ENCODE measurements at regions not wholly inside any gene's neighbourhood (a gene's known extent, or its start where the extent isn't known, plus 50 kb on each side); places are given as distances from the start of the nearest gene placed in this dataset.

- TF ChIP-seq CTCF (IDR thresholded peaks at IDR 0.05), result no peak
- no peak for TF ChIP-seq FOSL2 (IDR thresholded peaks at IDR 0.05)
- TF ChIP-seq FOSL2 (CRISPR knock-in tag; IDR thresholded peaks at IDR 0.05), result no peak
- no peak for TF ChIP-seq MAX (IDR thresholded peaks at IDR 0.05)
- no peak for TF ChIP-seq JUN (IDR thresholded peaks at IDR 0.05)
- no peak for TF ChIP-seq E2F6 (IDR thresholded peaks at IDR 0.05; ENCODE audit: borderline replicate concordance, low read depth)
- no peak for TF ChIP-seq CHD2 (IDR thresholded peaks at IDR 0.05; ENCODE audit: low read length, partially characterized antibody)
- TF ChIP-seq CBX8 (IDR thresholded peaks at IDR 0.05), result no peak
- no peak for TF ChIP-seq EHMT2 (IDR thresholded peaks at IDR 0.05; ENCODE audit: low read depth)
- no peak for TF ChIP-seq SREBF2 (IDR thresholded peaks at IDR 0.05)
- no peak for TF ChIP-seq PBX3 (IDR thresholded peaks at IDR 0.05)
- TF ChIP-seq CEBPB (IDR thresholded peaks at IDR 0.05), result no peak
- TF ChIP-seq CHD4 (IDR thresholded peaks at IDR 0.05; ENCODE audit: borderline replicate concordance), result no peak
Observed at GRCh38 chr13:69319656-69320055, 788.0 kb upstream of the ATXN8OS start.
